ENCODE measurements at regions not wholly inside any gene's neighbourhood (a gene's known extent, or its start where the extent isn't known, plus 50 kb on each side); places are given as distances from the start of the nearest gene placed in this dataset.
"Not testable (repeated sequence)": the region's sequence is repeated elsewhere in the genome, so short reads cannot be mapped to it uniquely, and the experiment has no call there.

GRCh38 chr10:64702086-64702485 lies 1180.9 kb downstream of the REEP3 start:
- DNase-seq (ENCODE audit: low read depth): not testable (repeated sequence)

- no peak for DNase-seq (ENCODE audit: low read depth)
Observed at GRCh38 chr10:64708884-64709681, 1187.9 kb downstream of the REEP3 start.

- no peak for DNase-seq (ENCODE audit: low read depth)
Observed at GRCh38 chr10:64726466-64726865, 1205.3 kb downstream of the REEP3 start.

- DNase-seq (ENCODE audit: low read depth): no peak
Observed at GRCh38 chr10:64731016-64731415, 1209.8 kb downstream of the REEP3 start.

- no peak for DNase-seq (ENCODE audit: low read depth)
Observed at GRCh38 chr10:64732372-64732957, 1211.3 kb downstream of the REEP3 start.

GRCh38 chr10:64733980-64734379 lies 1212.8 kb downstream of the REEP3 start:
- DNase-seq (ENCODE audit: low read depth): no peak

- no peak for DNase-seq (ENCODE audit: low read depth)
Observed at GRCh38 chr10:64738462-64738861, 1217.3 kb downstream of the REEP3 start.

- DNase-seq (ENCODE audit: low read depth): no peak
Observed at GRCh38 chr10:64745565-64745964, 1224.4 kb downstream of the REEP3 start.

- no peak for DNase-seq (ENCODE audit: low read depth)
Observed at GRCh38 chr10:64750672-64751071, 1229.5 kb downstream of the REEP3 start.

- DNase-seq (ENCODE audit: low read depth): no peak
Observed at GRCh38 chr10:64753516-64753915, 1232.3 kb downstream of the REEP3 start.

GRCh38 chr10:64760371-64760770 lies 1239.2 kb downstream of the REEP3 start:
- no peak for DNase-seq (ENCODE audit: low read depth)

- no peak for DNase-seq (ENCODE audit: low read depth)
Observed at GRCh38 chr10:64762861-64763260, 1241.7 kb downstream of the REEP3 start.

- no peak for DNase-seq (ENCODE audit: low read depth)
Observed at GRCh38 chr10:64765498-64765897, 1244.3 kb downstream of the REEP3 start.

- no peak for DNase-seq (ENCODE audit: low read depth)
Observed at GRCh38 chr10:64771253-64772050, 1250.3 kb downstream of the REEP3 start.

GRCh38 chr10:64773357-64773756 lies 1252.2 kb downstream of the REEP3 start:
- DNase-seq (ENCODE audit: low read depth): no peak

GRCh38 chr10:64784451-64784850 lies 1263.2 kb downstream of the REEP3 start:
- not testable (repeated sequence) for DNase-seq (ENCODE audit: low read depth)

- no peak for DNase-seq (ENCODE audit: low read depth)
Observed at GRCh38 chr10:64785816-64786215, 1264.6 kb downstream of the REEP3 start.

GRCh38 chr10:64786989-64787388 lies 1265.8 kb downstream of the REEP3 start:
- no peak for DNase-seq (ENCODE audit: low read depth)

GRCh38 chr10:64795847-64796246 lies 1274.6 kb downstream of the REEP3 start:
- DNase-seq (ENCODE audit: low read depth): no peak

- DNase-seq (ENCODE audit: low read depth): no peak
Observed at GRCh38 chr10:64798297-64798696, 1277.1 kb downstream of the REEP3 start.

GRCh38 chr10:64808233-64808632 lies 1287.0 kb downstream of the REEP3 start:
- not testable (repeated sequence) for DNase-seq (ENCODE audit: low read depth)

- DNase-seq (ENCODE audit: low read depth): not testable (repeated sequence)
Observed at GRCh38 chr10:64810046-64810445, 1288.8 kb downstream of the REEP3 start.

GRCh38 chr10:64813391-64813790 lies 1292.2 kb downstream of the REEP3 start:
- DNase-seq (ENCODE audit: low read depth): no peak

Measured in forelimb muscle (tissue), 1 donor.